A549 (cell line): ENCODE measurements at regions not wholly inside any gene's neighbourhood (a gene's known extent, or its start where the extent isn't known, plus 50 kb on each side); places are given as distances from the start of the nearest gene placed in this dataset.

ENCODE experiments used
- HDAC2 ChIP-seq: fragments of 200-600 bp; sonication (generic); IDR thresholded peaks from 2 replicates; pipeline ENCODE4 v1.6.1; 2016
- POLR2AphosphoS2 ChIP-seq: conservative IDR thresholded peaks from 2 replicates; pipeline ENCODE4 v1.6.1; 2012; ENCODE audit warnings: low read length, improper control_type of control experiment, inconsistent platforms
- RCOR1 ChIP-seq: fragments of 150-350 bp; IDR thresholded peaks from 2 replicates; pipeline ENCODE4 v1.6.1; 2014; ENCODE audit warnings: antibody characterized with exemption, low read length, low read depth
- TF ChIP-seq, protein P1 (sequence below): fragments of >200 bp; sonication (Bioruptor Twin); formaldehyde crosslinking; IDR thresholded peaks from 3 replicates; pipeline ENCODE4 v1.5.1; 2016

GRCh38 chr10:4758256-4758655, 67.8 kb upstream of the AKR1E2 start:
- TF ChIP-seq, protein P1, sequence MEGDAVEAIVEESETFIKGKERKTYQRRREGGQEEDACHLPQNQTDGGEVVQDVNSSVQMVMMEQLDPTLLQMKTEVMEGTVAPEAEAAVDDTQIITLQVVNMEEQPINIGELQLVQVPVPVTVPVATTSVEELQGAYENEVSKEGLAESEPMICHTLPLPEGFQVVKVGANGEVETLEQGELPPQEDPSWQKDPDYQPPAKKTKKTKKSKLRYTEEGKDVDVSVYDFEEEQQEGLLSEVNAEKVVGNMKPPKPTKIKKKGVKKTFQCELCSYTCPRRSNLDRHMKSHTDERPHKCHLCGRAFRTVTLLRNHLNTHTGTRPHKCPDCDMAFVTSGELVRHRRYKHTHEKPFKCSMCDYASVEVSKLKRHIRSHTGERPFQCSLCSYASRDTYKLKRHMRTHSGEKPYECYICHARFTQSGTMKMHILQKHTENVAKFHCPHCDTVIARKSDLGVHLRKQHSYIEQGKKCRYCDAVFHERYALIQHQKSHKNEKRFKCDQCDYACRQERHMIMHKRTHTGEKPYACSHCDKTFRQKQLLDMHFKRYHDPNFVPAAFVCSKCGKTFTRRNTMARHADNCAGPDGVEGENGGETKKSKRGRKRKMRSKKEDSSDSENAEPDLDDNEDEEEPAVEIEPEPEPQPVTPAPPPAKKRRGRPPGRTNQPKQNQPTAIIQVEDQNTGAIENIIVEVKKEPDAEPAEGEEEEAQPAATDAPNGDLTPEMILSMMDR = no peak
- TF ChIP-seq RCOR1 (no peak), POLR2AphosphoS2 (no peak), HDAC2 (no peak)
